GM10266 (cell line): ENCODE measurements at regions not wholly inside any gene's neighbourhood (a gene's known extent, or its start where the extent isn't known, plus 50 kb on each side); places are given as distances from the start of the nearest gene placed in this dataset.

Experiments used
- DNase-seq: peaks from one replicate; pipeline ENCODE4 v3.0.0; 2012; ENCODE audit errors: extremely low spot score
- CTCF ChIP-seq: IDR thresholded peaks from 2 replicates; pipeline ENCODE4 v1.5.1; 2012; ENCODE audit warnings: mild to moderate bottlenecking, low read depth; ENCODE audit not compliant: control insufficient read depth, insufficient read depth; ENCODE audit errors: missing control alignments

GRCh38 chr9:80369641-80370040, 797.9 kb downstream of the TLE4 start:
- no peak for TF ChIP-seq CTCF
- DNase-seq, result no peak

GRCh38 chr9:80366626-80367025, 794.9 kb downstream of the TLE4 start:
- no peak for TF ChIP-seq CTCF
- DNase-seq, result no peak

GRCh38 chr9:80359941-80360881, 788.4 kb downstream of the TLE4 start:
- DNase-seq, result no peak
- TF ChIP-seq CTCF, result no peak

- TF ChIP-seq CTCF, result no peak
- no peak for DNase-seq
Measured at GRCh38 chr9:80359291-80359690, 787.5 kb downstream of the TLE4 start.

GRCh38 chr9:80352967-80353366, 781.2 kb downstream of the TLE4 start:
- no peak for TF ChIP-seq CTCF
- DNase-seq, result no peak

- no peak for DNase-seq
- no peak for TF ChIP-seq CTCF
Measured at GRCh38 chr9:80351612-80352011, 779.8 kb downstream of the TLE4 start.

GRCh38 chr9:80326105-80326504, 754.3 kb downstream of the TLE4 start:
- no peak for TF ChIP-seq CTCF
- DNase-seq, result no peak
